Posterior vena cava (tissue), 2 donors: ENCODE measurements at regions not wholly inside any gene's neighbourhood (a gene's known extent, or its start where the extent isn't known, plus 50 kb on each side); places are given as distances from the start of the nearest gene placed in this dataset.
"Not testable (repeated sequence)": the region's sequence is repeated elsewhere in the genome, so short reads cannot be mapped to it uniquely, and the experiment has no call there.

Source experiments
- DNase-seq: peaks from one replicate; pipeline ENCODE4 v3.0.0-alpha.2; 2020; ENCODE audit warnings: low spot score
- intact Hi-C, 2 donors: fragments of 100-400 bp; cut with DNase I; formaldehyde crosslinking; loops; one replicate each; pipeline versions ENCODE4 v1.14.1 to v1.14.2; 2022 to 2023
- donor health status: DM: yes; HTN: yes; CAD: no.
- donor health status: DM: yes; HTN: yes; CAD: no.

GRCh38 chr2:87417742-87418567, 329.9 kb upstream of the PLGLB2 start:
- intact Hi-C loops: not testable (repeated sequence)
- DNase-seq: peak; percentile 87

- DNase-seq: peak; percentile 89
- intact Hi-C loops: not testable (repeated sequence)
These were observed 328.8 kb upstream of the PLGLB2 start for GRCh38 chr2:87418823-87419822.

- intact Hi-C loops, DNase-seq: not testable (repeated sequence)
These were observed 327.9 kb upstream of the PLGLB2 start for GRCh38 chr2:87419980-87420379.

GRCh38 chr2:87420954-87421353, 326.9 kb upstream of the PLGLB2 start:
- DNase-seq, intact Hi-C loops: not testable (repeated sequence)

GRCh38 chr2:87423796-87424762, 323.8 kb upstream of the PLGLB2 start:
- intact Hi-C loops: not testable (repeated sequence)
- peak; percentile 90 for DNase-seq

GRCh38 chr2:87424763-87425154, 323.1 kb upstream of the PLGLB2 start:
- peak; percentile 88 for DNase-seq
- intact Hi-C loops: not testable (repeated sequence)

GRCh38 chr2:87425191-87425590, 322.7 kb upstream of the PLGLB2 start:
- intact Hi-C loops, DNase-seq: not testable (repeated sequence)

- DNase-seq, intact Hi-C loops: not testable (repeated sequence)
These were observed 322.2 kb upstream of the PLGLB2 start for GRCh38 chr2:87425717-87426116.

GRCh38 chr2:87428452-87429130, 319.3 kb upstream of the PLGLB2 start:
- intact Hi-C loops, DNase-seq: not testable (repeated sequence)

- intact Hi-C loops, DNase-seq: not testable (repeated sequence)
These were observed 318.5 kb upstream of the PLGLB2 start for GRCh38 chr2:87429206-87429930.

- DNase-seq, intact Hi-C loops: not testable (repeated sequence)
These were observed 318.0 kb upstream of the PLGLB2 start for GRCh38 chr2:87429931-87430275.

GRCh38 chr2:87431051-87431450, 316.8 kb upstream of the PLGLB2 start:
- intact Hi-C loops, DNase-seq: not testable (repeated sequence)

- DNase-seq, intact Hi-C loops: not testable (repeated sequence)
These were observed 315.0 kb upstream of the PLGLB2 start for GRCh38 chr2:87432711-87433453.

- intact Hi-C loops, DNase-seq: not testable (repeated sequence)
These were observed 311.9 kb upstream of the PLGLB2 start for GRCh38 chr2:87436007-87436406.

- DNase-seq, intact Hi-C loops: not testable (repeated sequence)
These were observed 310.1 kb upstream of the PLGLB2 start for GRCh38 chr2:87437701-87438260.

GRCh38 chr2:87438780-87439454, 309.0 kb upstream of the PLGLB2 start:
- not testable (repeated sequence) for DNase-seq

More at GRCh38 chr2:87438780-87439454, 309.0 kb upstream of the PLGLB2 start:
- intact Hi-C loops: not testable (repeated sequence)
